Left ventricle myocardium inferior (tissue), 1 donor: ENCODE measurements at regions not wholly inside any gene's neighbourhood (a gene's known extent, or its start where the extent isn't known, plus 50 kb on each side); places are given as distances from the start of the nearest gene placed in this dataset.

Experiments used
- DNase-seq: peaks from one replicate; pipeline ENCODE4 v3.0.0-alpha.2; 2020
- H3K27ac ChIP-seq: fragments of 200-600 bp; replicated peaks from 2 replicates; pipeline ENCODE4 v1.8.0; 2021
- H3K27me3 ChIP-seq: fragments of 200-600 bp; 2 replicates; pipeline ENCODE4 v1.8.0; 2021; ENCODE audit warnings: low read depth
- H3K36me3 ChIP-seq: fragments of 200-600 bp; 2 replicates; pipeline ENCODE4 v1.8.0; 2021
- H3K4me1 ChIP-seq: fragments of 200-600 bp; 2 replicates; pipeline ENCODE4 v1.8.0; 2021
- H3K4me3 ChIP-seq: fragments of 200-600 bp; 2 replicates; pipeline ENCODE4 v1.8.0; 2021; ENCODE audit warnings: mild to moderate bottlenecking, moderate library complexity
- H3K9me3 ChIP-seq: fragments of 200-600 bp; replicated peaks from 2 replicates; pipeline ENCODE4 v1.8.0; 2021
- intact Hi-C: fragments of 100-400 bp; cut with micrococcal nuclease; formaldehyde crosslinking; loops from one replicate; pipeline ENCODE4 v1.11.0; 2022
- TF ChIP-seq, protein P1 (sequence below): fragments of 200-600 bp; IDR thresholded peaks from 2 replicates; pipeline ENCODE4 v1.8.0; 2021; ENCODE audit warnings: antibody characterized with exemption, mild to moderate bottlenecking, borderline replicate concordance
- donor health status: DM: no; HTN: yes; CAD: no; lungs with severe emphysema.

DNA sequence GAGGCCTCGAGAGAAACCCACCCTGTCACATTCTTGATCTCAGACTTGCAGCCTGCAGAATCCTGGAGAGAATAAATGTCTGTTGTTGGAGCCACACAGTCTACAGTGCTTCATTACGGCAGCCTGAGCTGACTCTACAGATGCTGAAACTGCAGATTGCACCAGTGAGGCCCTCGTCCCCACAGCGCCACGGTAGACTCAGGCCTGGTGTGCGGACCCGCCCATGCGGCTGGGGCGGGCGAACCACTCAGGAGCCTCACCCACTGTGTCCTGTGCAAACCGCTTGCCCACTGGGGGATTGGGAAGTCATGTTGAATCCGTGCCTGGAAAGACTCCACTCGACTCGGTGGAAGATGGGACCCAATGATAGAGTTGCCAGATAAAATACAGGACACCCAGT is 125.2 kb upstream of the COPS8 start:
- no peaks in the 10 kb centered on the region for H3K9me3 ChIP-seq
- TF ChIP-seq, protein P1, sequence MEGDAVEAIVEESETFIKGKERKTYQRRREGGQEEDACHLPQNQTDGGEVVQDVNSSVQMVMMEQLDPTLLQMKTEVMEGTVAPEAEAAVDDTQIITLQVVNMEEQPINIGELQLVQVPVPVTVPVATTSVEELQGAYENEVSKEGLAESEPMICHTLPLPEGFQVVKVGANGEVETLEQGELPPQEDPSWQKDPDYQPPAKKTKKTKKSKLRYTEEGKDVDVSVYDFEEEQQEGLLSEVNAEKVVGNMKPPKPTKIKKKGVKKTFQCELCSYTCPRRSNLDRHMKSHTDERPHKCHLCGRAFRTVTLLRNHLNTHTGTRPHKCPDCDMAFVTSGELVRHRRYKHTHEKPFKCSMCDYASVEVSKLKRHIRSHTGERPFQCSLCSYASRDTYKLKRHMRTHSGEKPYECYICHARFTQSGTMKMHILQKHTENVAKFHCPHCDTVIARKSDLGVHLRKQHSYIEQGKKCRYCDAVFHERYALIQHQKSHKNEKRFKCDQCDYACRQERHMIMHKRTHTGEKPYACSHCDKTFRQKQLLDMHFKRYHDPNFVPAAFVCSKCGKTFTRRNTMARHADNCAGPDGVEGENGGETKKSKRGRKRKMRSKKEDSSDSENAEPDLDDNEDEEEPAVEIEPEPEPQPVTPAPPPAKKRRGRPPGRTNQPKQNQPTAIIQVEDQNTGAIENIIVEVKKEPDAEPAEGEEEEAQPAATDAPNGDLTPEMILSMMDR = no peak
- peaks cover 8% of the 10 kb centered on the region for H3K27me3 ChIP-seq
- H3K36me3 ChIP-seq = no peaks in the 10 kb centered on the region
- intact Hi-C loops = no loop called here
- peak overlapping the region; percentile 48 for H3K27ac ChIP-seq
- no peak overlapping the region for H3K4me3 ChIP-seq
- H3K4me1 ChIP-seq = no peaks in the 10 kb centered on the region
- DNase-seq = no peak

DNA sequence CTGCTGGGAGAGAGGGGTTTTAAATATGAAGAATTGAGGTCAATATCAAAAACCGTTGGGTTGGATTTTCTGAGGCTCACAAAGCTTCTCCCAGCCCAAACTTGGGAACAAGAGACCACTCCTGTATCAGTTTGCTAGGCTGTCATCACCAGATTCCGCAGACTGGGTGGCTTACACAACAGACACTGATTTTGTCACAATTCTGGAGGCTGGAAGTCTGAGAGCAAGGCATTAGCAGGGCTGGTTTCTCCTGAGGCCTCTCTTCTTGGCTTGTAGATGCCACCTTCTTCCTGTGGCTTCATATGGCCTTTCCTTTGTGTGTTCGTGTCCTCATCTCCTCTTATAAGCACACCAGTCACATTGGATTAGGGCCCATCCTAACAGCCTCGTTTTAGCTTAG is 122.9 kb upstream of the COPS8 start:
- no peak for DNase-seq
- Histone ChIP-seq H3K36me3 (no peaks in the 10 kb centered on the region), H3K9me3 (no peaks in the 10 kb centered on the region), H3K27ac (no peak overlapping the region), H3K27me3 (no peaks in the 10 kb centered on the region), H3K4me1 (peaks cover 8% of the 10 kb centered on the region), H3K4me3 (no peak overlapping the region)
- TF ChIP-seq, protein P1 = no peak
- intact Hi-C loops = no loop called here

DNA sequence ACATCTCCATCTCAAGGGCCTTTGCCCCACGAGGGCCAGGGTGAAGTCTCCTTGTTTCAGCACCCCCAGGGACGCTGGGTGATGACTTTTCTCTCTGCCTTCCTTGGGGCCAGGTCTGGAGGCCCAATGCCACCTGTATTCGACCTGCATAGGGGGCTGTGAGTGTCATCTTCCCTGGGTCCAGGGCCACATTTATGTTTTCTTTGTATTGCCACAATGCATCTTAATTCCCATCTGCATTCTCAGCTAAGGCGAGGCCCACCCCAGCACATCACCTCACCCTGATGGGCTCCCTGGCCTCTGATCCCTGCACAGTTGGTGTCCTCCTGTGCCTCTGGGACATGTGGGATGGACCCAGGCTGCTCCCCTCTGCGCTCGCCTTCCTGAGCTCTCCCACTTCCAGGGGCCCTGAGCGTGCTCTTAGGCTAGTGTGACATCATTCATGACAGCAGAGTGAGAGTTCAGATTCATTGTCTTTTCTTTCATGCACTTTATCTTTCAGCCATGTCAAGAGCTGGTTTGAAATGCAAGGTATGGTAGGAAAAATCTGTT is 122.0 kb upstream of the COPS8 start:
- Histone ChIP-seq H3K36me3 (no peaks in the 10 kb centered on the region), H3K9me3 (no peaks in the 10 kb centered on the region), H3K4me3 (no peak overlapping the region), H3K27ac (peak overlapping the region; percentile 12), H3K27me3 (no peaks in the 10 kb centered on the region), H3K4me1 (peaks cover 8% of the 10 kb centered on the region)
- intact Hi-C loops = no loop called here
- no peak for DNase-seq
- TF ChIP-seq, protein P1 = no peak

DNA sequence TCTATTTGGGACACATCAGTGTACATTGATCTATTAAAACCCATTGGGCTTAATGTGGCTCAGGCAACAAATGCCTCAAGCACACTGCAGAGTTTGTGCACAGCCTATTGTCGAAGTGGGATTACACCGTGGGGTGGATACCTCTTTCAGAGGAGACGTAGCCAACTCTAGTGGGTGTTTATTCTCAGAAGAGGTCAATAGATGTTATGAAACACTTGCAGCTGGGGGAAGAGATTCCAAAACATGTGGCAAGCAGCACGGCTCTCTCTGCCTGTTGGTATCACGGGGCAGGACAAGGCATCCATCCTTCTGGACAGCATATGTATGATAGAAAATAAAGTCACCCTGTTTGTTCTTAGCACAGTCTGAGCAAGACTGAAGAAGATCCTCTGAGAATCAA is 121.4 kb upstream of the COPS8 start:
- Histone ChIP-seq H3K4me3 (no peak overlapping the region), H3K27ac (peak overlapping the region; percentile 38), H3K36me3 (no peaks in the 10 kb centered on the region), H3K9me3 (no peaks in the 10 kb centered on the region), H3K27me3 (no peaks in the 10 kb centered on the region), H3K4me1 (peaks cover 8% of the 10 kb centered on the region)
- TF ChIP-seq, protein P1 = no peak
- intact Hi-C loops = no loop called here
- no peak for DNase-seq

DNA sequence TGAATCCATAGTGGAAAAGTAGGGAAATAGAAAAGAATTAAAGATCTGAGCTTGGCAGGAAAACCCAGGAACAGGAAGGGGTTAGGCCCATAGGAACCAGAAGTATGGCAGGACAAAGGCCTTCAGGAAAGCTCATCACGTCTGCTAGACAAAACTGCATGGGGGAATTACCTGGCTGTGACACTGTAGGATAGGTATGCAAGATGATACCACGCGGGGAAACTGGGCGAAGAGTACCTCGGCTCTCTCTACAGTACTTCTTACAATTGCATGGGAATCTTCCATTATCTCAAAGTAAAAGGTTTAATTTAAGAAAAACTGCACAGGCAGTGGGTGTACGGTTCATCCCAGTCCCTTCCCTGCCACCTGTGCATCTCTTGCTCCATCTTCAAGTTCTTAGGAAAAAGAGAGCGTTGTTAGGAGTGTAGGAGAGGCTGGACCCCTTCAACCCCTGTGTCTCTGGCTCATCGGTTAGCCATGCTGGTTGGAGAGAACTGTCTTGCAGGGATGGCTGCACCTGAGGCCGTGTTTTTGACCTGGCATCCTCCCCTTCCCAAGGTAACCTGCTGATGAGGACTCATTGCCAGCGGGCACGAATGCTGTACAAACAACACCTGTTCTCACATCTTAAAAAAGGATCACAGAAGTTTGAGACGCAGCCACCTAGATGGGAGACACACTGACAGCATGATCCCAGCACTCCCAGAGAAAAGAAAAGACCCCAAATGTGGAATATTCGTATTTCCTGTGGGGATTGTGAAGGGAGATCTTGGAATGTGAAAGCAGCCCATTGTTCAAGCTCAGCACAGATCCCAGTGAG is 120.5 kb upstream of the COPS8 start:
- Histone ChIP-seq H3K4me3 (no peak overlapping the region), H3K27ac (peak overlapping the region; percentile 38), H3K27me3 (no peaks in the 10 kb centered on the region), H3K36me3 (no peaks in the 10 kb centered on the region), H3K9me3 (no peaks in the 10 kb centered on the region), H3K4me1 (peaks cover 8% of the 10 kb centered on the region)
- TF ChIP-seq, protein P1 = no peak
- no peak for DNase-seq
- intact Hi-C loops = no loop called here
